ENCODE measurements at regions not wholly inside any gene's neighbourhood (a gene's known extent, or its start where the extent isn't known, plus 50 kb on each side); places are given as distances from the start of the nearest gene placed in this dataset.

DNA sequence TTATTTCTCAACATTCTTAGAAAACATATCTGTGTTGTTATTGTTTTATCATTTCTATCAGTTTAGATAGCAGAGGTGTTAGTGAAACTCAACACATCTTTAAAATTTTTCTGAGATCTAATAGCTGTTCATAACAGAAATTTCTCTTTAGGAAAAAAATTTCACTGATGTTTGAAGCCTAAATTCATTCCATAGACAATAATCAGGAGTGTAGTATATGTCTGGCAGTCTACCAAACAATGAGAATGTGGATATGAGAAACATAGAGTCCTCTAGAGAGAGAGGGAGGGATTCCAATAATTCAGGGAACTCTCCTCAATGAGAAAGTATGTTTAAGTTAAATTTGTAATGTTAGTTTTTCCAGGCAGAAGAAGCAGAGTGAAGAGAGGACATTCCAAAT lies 118.2 kb upstream of the EDNRB start:
- Histone ChIP-seq H3K27me3 (ENCODE audit: insufficient read depth, low read depth, low read length) (no peaks in the 10 kb centered on the region), H3F3A (ENCODE audit: insufficient read depth, low read length, poor library complexity, severe bottlenecking) (no peaks in the 10 kb centered on the region), H3K9me2 (ENCODE audit: insufficient read depth, low read length) (no peaks in the 10 kb centered on the region), H3K4me3 (ENCODE audit: low read length) (no peak overlapping the region), H3K9ac (ENCODE audit: low read length) (no peak overlapping the region), H3K4me2 (ENCODE audit: low read length) (no peak overlapping the region), H4K20me1 (ENCODE audit: insufficient read depth) (no peaks in the 10 kb centered on the region), H3K79me2 (replicated peaks; ENCODE audit: insufficient read depth, low read length) (no peaks in the 10 kb centered on the region), H3K27ac (ENCODE audit: low read length) (no peak overlapping the region), H2AFZ (ENCODE audit: low read depth, low read length) (no peak overlapping the region), H3K36me3 (ENCODE audit: insufficient read depth, low read length) (no peaks in the 10 kb centered on the region), H3K9me3 (ENCODE audit: low read length) (no peaks in the 10 kb centered on the region)
- TF ChIP-seq MXI1 (conservative IDR thresholded peaks at IDR 0.05; ENCODE audit: poor library complexity, severe bottlenecking): no peak
- TF ChIP-seq EP300 (conservative IDR thresholded peaks at IDR 0.05; ENCODE audit: poor library complexity, severe bottlenecking): no peak
- no peak for TF ChIP-seq POLR2AphosphoS5 (IDR thresholded peaks at IDR 0.05)

DNA sequence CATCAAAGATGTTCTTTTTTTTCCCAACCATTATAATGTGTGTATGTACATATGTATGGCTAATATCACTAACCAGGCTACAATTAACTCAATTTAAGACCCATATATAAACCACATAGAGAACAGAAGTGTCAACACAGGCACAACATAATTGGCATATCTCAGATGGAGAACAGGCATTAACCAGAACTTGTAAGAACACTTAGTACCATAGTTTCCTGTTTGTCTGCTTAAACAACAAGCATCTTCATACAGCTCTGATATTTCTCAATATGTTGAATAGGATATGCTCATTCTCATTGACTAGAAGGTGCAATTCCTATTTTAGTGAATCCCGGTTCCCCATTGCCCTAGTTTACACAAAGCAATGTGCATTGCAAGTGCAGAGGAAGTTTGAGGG lies 116.9 kb upstream of the EDNRB start:
- H3K27me3 ChIP-seq (ENCODE audit: insufficient read depth, low read depth, low read length): no peaks in the 10 kb centered on the region
- no peaks in the 10 kb centered on the region for H4K20me1 ChIP-seq (ENCODE audit: insufficient read depth)
- H3K79me2 ChIP-seq (replicated peaks; ENCODE audit: insufficient read depth, low read length): no peaks in the 10 kb centered on the region
- TF ChIP-seq, protein P1, sequence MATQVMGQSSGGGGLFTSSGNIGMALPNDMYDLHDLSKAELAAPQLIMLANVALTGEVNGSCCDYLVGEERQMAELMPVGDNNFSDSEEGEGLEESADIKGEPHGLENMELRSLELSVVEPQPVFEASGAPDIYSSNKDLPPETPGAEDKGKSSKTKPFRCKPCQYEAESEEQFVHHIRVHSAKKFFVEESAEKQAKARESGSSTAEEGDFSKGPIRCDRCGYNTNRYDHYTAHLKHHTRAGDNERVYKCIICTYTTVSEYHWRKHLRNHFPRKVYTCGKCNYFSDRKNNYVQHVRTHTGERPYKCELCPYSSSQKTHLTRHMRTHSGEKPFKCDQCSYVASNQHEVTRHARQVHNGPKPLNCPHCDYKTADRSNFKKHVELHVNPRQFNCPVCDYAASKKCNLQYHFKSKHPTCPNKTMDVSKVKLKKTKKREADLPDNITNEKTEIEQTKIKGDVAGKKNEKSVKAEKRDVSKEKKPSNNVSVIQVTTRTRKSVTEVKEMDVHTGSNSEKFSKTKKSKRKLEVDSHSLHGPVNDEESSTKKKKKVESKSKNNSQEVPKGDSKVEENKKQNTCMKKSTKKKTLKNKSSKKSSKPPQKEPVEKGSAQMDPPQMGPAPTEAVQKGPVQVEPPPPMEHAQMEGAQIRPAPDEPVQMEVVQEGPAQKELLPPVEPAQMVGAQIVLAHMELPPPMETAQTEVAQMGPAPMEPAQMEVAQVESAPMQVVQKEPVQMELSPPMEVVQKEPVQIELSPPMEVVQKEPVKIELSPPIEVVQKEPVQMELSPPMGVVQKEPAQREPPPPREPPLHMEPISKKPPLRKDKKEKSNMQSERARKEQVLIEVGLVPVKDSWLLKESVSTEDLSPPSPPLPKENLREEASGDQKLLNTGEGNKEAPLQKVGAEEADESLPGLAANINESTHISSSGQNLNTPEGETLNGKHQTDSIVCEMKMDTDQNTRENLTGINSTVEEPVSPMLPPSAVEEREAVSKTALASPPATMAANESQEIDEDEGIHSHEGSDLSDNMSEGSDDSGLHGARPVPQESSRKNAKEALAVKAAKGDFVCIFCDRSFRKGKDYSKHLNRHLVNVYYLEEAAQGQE (IDR thresholded peaks at IDR 0.05; ENCODE audit: borderline replicate concordance): no peak
- no peak overlapping the region for H3K27ac ChIP-seq (ENCODE audit: low read length)
- H3K9me3 ChIP-seq (ENCODE audit: low read length): no peaks in the 10 kb centered on the region
- H3K36me3 ChIP-seq (ENCODE audit: insufficient read depth, low read length): no peaks in the 10 kb centered on the region
- H3K9ac ChIP-seq (ENCODE audit: low read length): no peak overlapping the region
- no peak overlapping the region for H3K4me2 ChIP-seq (ENCODE audit: low read length)
- H3K9me2 ChIP-seq (ENCODE audit: insufficient read depth, low read length): no peaks in the 10 kb centered on the region
- no peak overlapping the region for H2AFZ ChIP-seq (ENCODE audit: low read depth, low read length)
- H3K4me3 ChIP-seq (ENCODE audit: low read length): no peak overlapping the region
- no peaks in the 10 kb centered on the region for H3F3A ChIP-seq (ENCODE audit: insufficient read depth, low read length, poor library complexity, severe bottlenecking)

DNA sequence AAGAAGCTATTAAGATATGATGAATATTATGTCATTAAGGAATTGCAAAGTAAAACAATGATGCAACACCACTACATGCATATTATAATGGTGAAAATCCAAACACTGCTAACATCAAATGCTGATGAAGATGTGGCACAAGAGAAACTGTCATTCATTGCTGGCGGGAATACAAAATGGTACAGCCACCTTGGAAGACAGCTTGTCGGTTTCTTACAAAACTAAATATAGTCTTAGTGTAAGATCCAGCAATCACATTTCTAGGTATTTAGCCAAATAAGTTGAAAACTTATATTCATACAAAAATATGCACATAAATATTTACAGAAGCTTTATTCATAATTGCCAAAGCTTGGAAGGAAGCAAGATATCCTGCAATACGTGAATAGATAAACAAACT lies 114.9 kb upstream of the EDNRB start:
- TF ChIP-seq EP300 (conservative IDR thresholded peaks at IDR 0.05; ENCODE audit: poor library complexity, severe bottlenecking) (no peak), TAF1 (IDR thresholded peaks at IDR 0.05; ENCODE audit: low read depth) (no peak)
- no peak overlapping the region for H3K4me2 ChIP-seq (ENCODE audit: low read length)

DNA sequence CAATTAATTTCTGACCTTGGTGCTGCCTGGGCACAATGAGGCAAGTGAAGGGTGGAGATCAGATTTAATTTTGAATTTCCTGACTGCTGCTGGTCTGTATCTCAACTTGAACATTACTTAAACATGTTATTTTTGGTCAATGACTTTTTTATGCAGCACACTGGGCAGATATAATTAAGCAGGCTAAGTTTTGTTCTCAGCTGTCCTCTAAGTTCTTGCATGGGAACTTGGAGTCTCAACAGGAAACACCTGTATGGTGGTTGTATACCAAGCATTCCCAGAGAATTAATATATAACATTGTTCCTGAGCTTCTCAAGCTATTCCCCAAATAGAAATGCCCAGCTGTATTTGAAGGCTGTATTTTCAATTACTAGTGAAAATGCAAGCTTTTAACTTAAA lies 113.5 kb upstream of the EDNRB start:
- H3K79me2 ChIP-seq (replicated peaks; ENCODE audit: insufficient read depth, low read length): no peaks in the 10 kb centered on the region
- no peaks in the 10 kb centered on the region for H3K9me3 ChIP-seq (ENCODE audit: low read length)
- H3K27ac ChIP-seq (ENCODE audit: low read length): no peak overlapping the region
- H3K27me3 ChIP-seq (ENCODE audit: insufficient read depth, low read depth, low read length): no peaks in the 10 kb centered on the region
- no peak overlapping the region for H3K4me2 ChIP-seq (ENCODE audit: low read length)
- H3K4me3 ChIP-seq (ENCODE audit: low read length): no peak overlapping the region
- no peak overlapping the region for H2AFZ ChIP-seq (ENCODE audit: low read depth, low read length)
- H3K9me2 ChIP-seq (ENCODE audit: insufficient read depth, low read length): no peaks in the 10 kb centered on the region
- H3F3A ChIP-seq (ENCODE audit: insufficient read depth, low read length, poor library complexity, severe bottlenecking): no peaks in the 10 kb centered on the region
- TF ChIP-seq, protein P1 (IDR thresholded peaks at IDR 0.05; ENCODE audit: borderline replicate concordance): no peak
- no peaks in the 10 kb centered on the region for H3K36me3 ChIP-seq (ENCODE audit: insufficient read depth, low read length)
- no peaks in the 10 kb centered on the region for H4K20me1 ChIP-seq (ENCODE audit: insufficient read depth)
- H3K9ac ChIP-seq (ENCODE audit: low read length): no peak overlapping the region

More for the DNA sequence above, 114.9 kb upstream of the EDNRB start:
- H3F3A ChIP-seq (ENCODE audit: insufficient read depth, low read length, poor library complexity, severe bottlenecking): no peaks in the 10 kb centered on the region
- H4K20me1 ChIP-seq (ENCODE audit: insufficient read depth): no peaks in the 10 kb centered on the region
- no peaks in the 10 kb centered on the region for H3K27me3 ChIP-seq (ENCODE audit: insufficient read depth, low read depth, low read length)
- no peaks in the 10 kb centered on the region for H3K36me3 ChIP-seq (ENCODE audit: insufficient read depth, low read length)
- no peaks in the 10 kb centered on the region for H3K9me3 ChIP-seq (ENCODE audit: low read length)
- H3K79me2 ChIP-seq (replicated peaks; ENCODE audit: insufficient read depth, low read length): no peaks in the 10 kb centered on the region
- no peak overlapping the region for H3K9ac ChIP-seq (ENCODE audit: low read length)
- H3K9me2 ChIP-seq (ENCODE audit: insufficient read depth, low read length): no peaks in the 10 kb centered on the region
- H3K4me3 ChIP-seq (ENCODE audit: low read length): no peak overlapping the region
- no peak overlapping the region for H3K27ac ChIP-seq (ENCODE audit: low read length)
- no peak overlapping the region for H2AFZ ChIP-seq (ENCODE audit: low read depth, low read length)

Data from neural cell (in vitro differentiated cells).